K562 (cell line): ENCODE measurements at regions not wholly inside any gene's neighbourhood (a gene's known extent, or its start where the extent isn't known, plus 50 kb on each side); places are given as distances from the start of the nearest gene placed in this dataset.

ENCODE experiments used
- JUN ChIP-seq, 2 experiments: sonication (generic) in 1 of 2; formaldehyde crosslinking in 1 of 2; IDR thresholded peaks; 2 replicates each; pipeline versions ENCODE4 v1.6.1 to v1.8.0; 2012 to 2022; ENCODE audit warnings: borderline replicate concordance in 2 of 2, mild to moderate bottlenecking in 2 of 2, improper control_type of control experiment in 1 of 2, low read depth in 1 of 2, low read length in 1 of 2, missing genetic modification reagents in 1 of 2
- MAFF ChIP-seq: IDR thresholded peaks from 2 replicates; pipeline ENCODE4 v1.6.1; 2012; ENCODE audit warnings: low read length, improper control_type of control experiment
- TAF1 ChIP-seq: IDR thresholded peaks from 2 replicates; pipeline ENCODE4 v1.6.1; 2011; ENCODE audit warnings: mild to moderate bottlenecking, low read length, moderate library complexity; ENCODE audit not compliant: insufficient read depth, control insufficient read depth, severe bottlenecking; ENCODE audit errors: extremely low read depth
- ZBTB33 ChIP-seq: sonication (generic); formaldehyde crosslinking; IDR thresholded peaks from 2 replicates; pipeline ENCODE4 v1.8.1; 2023; ENCODE audit warnings: mild to moderate bottlenecking, missing genetic modification reagents
- ZNF232 ChIP-seq: sonication (generic); formaldehyde crosslinking; IDR thresholded peaks from 2 replicates; pipeline ENCODE4 v1.8.0; 2022; ENCODE audit warnings: mild to moderate bottlenecking, missing genetic modification reagents

GRCh38 chr4:132076829-132077228 is 1072.3 kb upstream of the PCDH10 start:
- TF ChIP-seq TAF1, result no peak
- no peak for TF ChIP-seq ZBTB33
- no peak for TF ChIP-seq MAFF
- TF ChIP-seq ZNF232 (CRISPR knock-in tag), result no peak
- TF ChIP-seq JUN (IDR thresholded peaks at IDR 0.05; ENCODE audit: borderline replicate concordance, low read depth, low read length), result no peak
- no peak for TF ChIP-seq JUN (CRISPR knock-in tag; IDR thresholded peaks at IDR 0.05; ENCODE audit: borderline replicate concordance)
